Prostate gland (tissue), 2 donors: ENCODE measurements at regions not wholly inside any gene's neighbourhood (a gene's known extent, or its start where the extent isn't known, plus 50 kb on each side); places are given as distances from the start of the nearest gene placed in this dataset.

Experiments used
- CTCF ChIP-seq, 4 experiments: fragments of 200-600 bp in 2 of 4; fragments of 450-650 bp in 2 of 4; sonication (generic) in 2 of 4; IDR thresholded peaks; 1 replicate in 3 of 4; 2 replicates in 1 of 4; pipeline ENCODE4 v1.5.1; 2016 to 2019; ENCODE audit warnings: antibody characterized with exemption in 4 of 4, mild to moderate bottlenecking in 2 of 4, moderate library complexity in 2 of 4
- POLR2A ChIP-seq: fragments of 450-650 bp; IDR thresholded peaks from one replicate; pipeline ENCODE4 v1.6.1; 2016; ENCODE audit warnings: antibody characterized with exemption, mild to moderate bottlenecking

DNA sequence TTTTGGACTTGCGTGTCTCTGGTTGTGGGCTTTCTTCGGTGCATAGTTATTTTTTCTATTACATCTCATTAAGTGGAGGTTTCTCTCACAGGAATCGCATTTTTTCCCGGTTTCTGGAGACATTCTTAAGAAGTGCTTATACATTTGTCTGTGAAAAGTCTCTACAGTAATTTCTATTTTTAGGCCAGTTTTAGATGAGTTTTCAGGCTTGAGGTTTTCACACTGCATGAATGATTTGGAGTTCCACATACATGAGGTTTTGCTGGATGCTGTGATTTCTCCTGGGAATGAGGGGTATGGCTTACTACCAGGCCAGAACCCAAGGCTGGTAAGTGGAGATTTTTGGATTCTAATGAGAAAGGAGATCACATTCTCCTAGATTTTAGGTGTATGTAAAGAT lies 422.6 kb upstream of the SLIT2 start:
- TF ChIP-seq CTCF (IDR thresholded peaks at IDR 0.05) (no peak), POLR2A (no peak)
